K562 (cell line): ENCODE measurements at regions not wholly inside any gene's neighbourhood (a gene's known extent, or its start where the extent isn't known, plus 50 kb on each side); places are given as distances from the start of the nearest gene placed in this dataset.

ENCODE experiments used
- ATAC-seq: fragments of 200-7000 bp; cut with Tn5 transposase; 3 replicates; pipeline ENCODE4 v1.9.1; 2020; ENCODE audit warnings: moderate library complexity
- BruUV-seq: library from RNA; stranded (reverse); fragments of 400-500 nt; replicated peaks from 2 replicates; lab custom pipeline; 2021; lab: Mats Ljungman, UMichigan
- CTCF ChIA-PET: fragments of 300-600 bp; formaldehyde crosslinking; extraction: SDS; loops from one replicate; lab custom pipeline; 2021; ENCODE audit warnings: low intra/inter-chr PET ratio; lab: Yijun Ruan, JAX
- POLR2A ChIA-PET: fragments of 300-600, 350-650 bp; sonication (Branson Sonifier 250); formaldehyde crosslinking; extraction: SDS; loops from one replicate; lab custom pipeline; 2021; ENCODE audit warnings: antibody characterized with exemption, inconsistent platforms; lab: Yijun Ruan, JAX
- DNase-seq, 4 experiments: peaks; one replicate each; pipeline versions ENCODE4 v3.0.0 to v3.0.0-alpha.2; 2011 to 2018; ENCODE audit warnings: low spot score in 3 of 4, mixed read lengths in 3 of 4; ENCODE audit errors: extremely low read depth in 1 of 4
- FAIRE-seq: peaks from 2 replicates; lab custom pipeline; 2011; peaks lifted over from hg19 to GRCh38; lab: Jason Lieb, UNC
- H2AFZ ChIP-seq: 2 replicates; pipeline ENCODE4 v1.6.0; 2011; ENCODE audit warnings: low read depth, low read length, control low read depth, inconsistent platforms
- H3K27ac ChIP-seq: fragments of 200-600 bp; 3 replicates; pipeline ENCODE4 v1.8.0; 2011; ENCODE audit warnings: low read depth, mild to moderate bottlenecking, control low read depth, inconsistent platforms, low read length, moderate library complexity, mixed read lengths; ENCODE audit errors: extremely low read depth
- H3K27me3 ChIP-seq, 2 experiments: fragments of 300-600 bp in 1 of 2; 2 replicates in 1 of 2; 3 replicates in 1 of 2; pipeline versions ENCODE4 v1.6.0 to v1.8.0; 2011; ENCODE audit warnings: inconsistent platforms in 2 of 2, low read length in 2 of 2, mild to moderate bottlenecking in 1 of 2, mixed read lengths in 1 of 2, moderate library complexity in 1 of 2; ENCODE audit not compliant: control insufficient read depth in 2 of 2, insufficient read depth in 2 of 2
- H3K36me3 ChIP-seq: fragments of 300-600 bp; 3 replicates; pipeline ENCODE4 v1.8.0; 2011; ENCODE audit warnings: mild to moderate bottlenecking, low read length, inconsistent platforms; ENCODE audit not compliant: control insufficient read depth, insufficient read depth
- H3K4me1 ChIP-seq, 2 experiments: fragments of 200-600 bp in 1 of 2; replicated peaks in 1 of 2; 2 replicates in 1 of 2; 3 replicates in 1 of 2; pipeline versions ENCODE4 v1.5.1 to v1.8.0; 2011; ENCODE audit warnings: inconsistent platforms in 2 of 2, low read length in 2 of 2, mild to moderate bottlenecking in 1 of 2, mixed read lengths in 1 of 2, moderate library complexity in 1 of 2; ENCODE audit not compliant: control insufficient read depth in 2 of 2, insufficient read depth in 2 of 2
- H3K4me2 ChIP-seq: 2 replicates; pipeline ENCODE4 v1.6.1; 2011; ENCODE audit warnings: low read length, control low read depth, inconsistent platforms, mixed read lengths; ENCODE audit not compliant: insufficient read depth
- H3K4me3 ChIP-seq: fragments of 200-600 bp; sonication (generic), shearing (Covaris generic); 2 replicates; pipeline ENCODE4 v1.5.1; 2016; ENCODE audit warnings: control low read depth, inconsistent platforms
- H3K79me2 ChIP-seq: fragments of 200-600 bp; 3 replicates; pipeline ENCODE4 v1.8.0; 2011; ENCODE audit warnings: low read length, inconsistent platforms; ENCODE audit not compliant: control insufficient read depth, insufficient read depth
- H3K9ac ChIP-seq, 2 experiments: 2 replicates each; pipeline versions ENCODE4 v1.6.0 to v1.6.1; 2011; ENCODE audit warnings: low read depth in 2 of 2, low read length in 2 of 2, control low read depth in 1 of 2, inconsistent platforms in 1 of 2, mild to moderate bottlenecking in 1 of 2, mixed read lengths in 1 of 2; ENCODE audit not compliant: insufficient read depth in 1 of 2
- H3K9me1 ChIP-seq: one replicate; pipeline ENCODE4 v1.6.0; 2011; ENCODE audit warnings: inconsistent platforms, mild to moderate bottlenecking, low read length, moderate library complexity; ENCODE audit not compliant: control insufficient read depth, insufficient read depth
- H3K9me3 ChIP-seq: replicated peaks from 2 replicates; pipeline ENCODE4 v1.5.1; 2011; ENCODE audit warnings: low read depth, low read length, inconsistent platforms; ENCODE audit not compliant: control insufficient read depth, insufficient read depth
- H4K20me1 ChIP-seq: replicated peaks from 2 replicates; pipeline ENCODE4 v1.6.1; 2011; ENCODE audit warnings: low read length, inconsistent platforms, mixed read lengths; ENCODE audit not compliant: control insufficient read depth, insufficient read depth
- ATF2 ChIP-seq: sonication (generic); formaldehyde crosslinking; IDR thresholded peaks from 2 replicates; pipeline ENCODE4 v1.8.1; 2022; ENCODE audit warnings: missing genetic modification reagents
- CBX8 ChIP-seq: fragments of 200-600 bp; sonication (generic); IDR thresholded peaks from 2 replicates; pipeline ENCODE4 v1.6.1; 2012; ENCODE audit warnings: borderline replicate concordance, mixed run types, low read depth, mild to moderate bottlenecking, moderate library complexity, mixed read lengths, low read length, control low read depth, inconsistent platforms; ENCODE audit not compliant: poor library complexity, severe bottlenecking; ENCODE audit errors: extremely low read depth
- CREB3 ChIP-seq: fragments of 450-650 bp; conservative IDR thresholded peaks from 2 replicates; pipeline ENCODE4 v1.6.1; 2016; ENCODE audit warnings: missing genetic modification characterization, low read depth, mild to moderate bottlenecking, missing compliant biosample characterization, moderate library complexity
- CREB5 ChIP-seq: fragments of 250-450 bp; sonication (Bioruptor Pico); IDR thresholded peaks from 2 replicates; pipeline ENCODE4 v1.5.0; 2020; ENCODE audit warnings: mild to moderate bottlenecking
- GABPB1 ChIP-seq: sonication (generic); formaldehyde crosslinking; IDR thresholded peaks from 2 replicates; pipeline ENCODE4 v1.8.0; 2022; ENCODE audit warnings: mild to moderate bottlenecking, missing genetic modification reagents
- HCFC1 ChIP-seq: IDR thresholded peaks from 2 replicates; pipeline ENCODE4 v1.6.1; 2012; ENCODE audit warnings: low read depth, low read length, improper control_type of control experiment
- JUN ChIP-seq, 2 experiments: sonication (generic) in 1 of 2; formaldehyde crosslinking in 1 of 2; IDR thresholded peaks; 2 replicates each; pipeline versions ENCODE4 v1.6.1 to v1.8.0; 2012 to 2022; ENCODE audit warnings: borderline replicate concordance in 2 of 2, mild to moderate bottlenecking in 2 of 2, improper control_type of control experiment in 1 of 2, low read depth in 1 of 2, low read length in 1 of 2, missing genetic modification reagents in 1 of 2
- NFIX ChIP-seq: fragments of 250-450 bp; sonication (Bioruptor Pico); IDR thresholded peaks from 2 replicates; pipeline ENCODE4 v1.4.0; 2020; ENCODE audit warnings: low read depth, mild to moderate bottlenecking, moderate library complexity
- NFXL1 ChIP-seq: fragments of 450-650 bp; formaldehyde crosslinking; IDR thresholded peaks from 2 replicates; pipeline ENCODE4 v1.4.0; 2021; ENCODE audit warnings: mild to moderate bottlenecking
- PBX2 ChIP-seq, 2 experiments: IDR thresholded peaks in 1 of 2; conservative IDR thresholded peaks in 1 of 2; 2 replicates each; pipeline ENCODE4 v1.6.1; 2016; ENCODE audit warnings: low read depth in 2 of 2, mild to moderate bottlenecking in 1 of 2, missing compliant biosample characterization in 1 of 2, missing genetic modification characterization in 1 of 2, moderate library complexity in 1 of 2
- RBM17 ChIP-seq: fragments of 200-400 bp; formaldehyde crosslinking; IDR thresholded peaks from 2 replicates; pipeline ENCODE4 v1.6.1; 2017; ENCODE audit warnings: low read depth, mild to moderate bottlenecking, low read length, borderline replicate concordance
- RBM39 ChIP-seq: fragments of 200-400 bp; formaldehyde crosslinking; optimal IDR thresholded peaks from 2 replicates; pipeline ENCODE3; 2018; ENCODE audit warnings: low read depth, low read length
- RCOR1 ChIP-seq, 2 experiments: IDR thresholded peaks; 2 replicates each; pipeline ENCODE4 v1.6.1; 2012; ENCODE audit warnings: low read depth in 2 of 2, low read length in 2 of 2, borderline replicate concordance in 1 of 2, improper control_type of control experiment in 1 of 2
- SRSF7 ChIP-seq: fragments of 200-400 bp; formaldehyde crosslinking; optimal IDR thresholded peaks from 2 replicates; pipeline ENCODE3; 2017; ENCODE audit warnings: mild to moderate bottlenecking, low read depth, low read length
- TAF9B ChIP-seq: fragments of 450-650 bp; IDR thresholded peaks from 2 replicates; pipeline ENCODE4 v1.6.1; 2018; ENCODE audit warnings: mild to moderate bottlenecking; ENCODE audit not compliant: partially characterized antibody
- ZNF140 ChIP-seq: fragments of 250-450 bp; sonication (Bioruptor Pico); IDR thresholded peaks from 2 replicates; pipeline ENCODE4 v1.8.0; 2021; ENCODE audit warnings: moderate library complexity, mild to moderate bottlenecking, inconsistent platforms
- WGBS: fragments of 100-300 bp; shearing (Covaris generic); methylation state at CpG from one replicate; pipeline ENCODE4 v1.1.6; 2016; ENCODE audit warnings: low coverage, mixed read lengths; ENCODE audit not compliant: insufficient coverage; ENCODE audit errors: missing lambda C conversion rate; 5-methylcytosine and 5-hydroxymethylcytosine counted together
- in situ Hi-C: fragments of 300-500 bp; cut with MboI; formaldehyde crosslinking; loops from 4 replicates; pipeline ENCODE4 v1.15.0; 2018; ENCODE audit warnings: inconsistent platforms, mixed read lengths
- intact Hi-C: fragments of 100-400 bp; cut with micrococcal nuclease; formaldehyde crosslinking; loops from 2 replicates; pipeline ENCODE4 v1.14.2; 2022

- H3K27ac ChIP-seq, result no peak overlapping the region
- H3K27me3 ChIP-seq, result no peaks in the 10 kb centered on the region
- no peak overlapping the region for H3K4me2 ChIP-seq
- no TSS peak for BruUV-seq
- H2AFZ ChIP-seq, result no peak overlapping the region
- no peaks in the 10 kb centered on the region for H3K9me3 ChIP-seq
- H3K4me1 ChIP-seq, result no peaks in the 10 kb centered on the region
- in situ Hi-C loops, result no loop called here
- no peak for FAIRE-seq
- ATAC-seq, result no peak
- intact Hi-C loops, result no loop called here
- H3K4me3 ChIP-seq, result no peak overlapping the region
- CTCF ChIA-PET, result no interaction called here
- H3K9me1 ChIP-seq, result no peaks in the 10 kb centered on the region
- POLR2A ChIA-PET, result no interaction called here
- no peaks in the 10 kb centered on the region for H3K36me3 ChIP-seq
- no peaks in the 10 kb centered on the region for H4K20me1 ChIP-seq
- no peak overlapping the region for H3K9ac ChIP-seq
- no peaks in the 10 kb centered on the region for H3K79me2 ChIP-seq
- DNase-seq, result no peak
- WGBS, result 5% methylated on average over 2 of the region's 2 CpGs
- TF ChIP-seq NFIX (CRISPR knock-in tag) (no peak), RCOR1 (IDR thresholded peaks at IDR 0.05; ENCODE audit: borderline replicate concordance in 1 of 2, low read depth in 2 of 2, low read length in 2 of 2) (no peak), CBX8 (no peak), GABPB1 (no peak), RBM17 (no peak), ATF2 (CRISPR knock-in tag) (no peak), CREB5 (no peak), NFXL1 (CRISPR knock-in tag) (no peak), CREB3 (no peak), SRSF7 (no peak), JUN (IDR thresholded peaks at IDR 0.05; ENCODE audit: borderline replicate concordance, low read depth, low read length) (no peak), JUN (CRISPR knock-in tag; IDR thresholded peaks at IDR 0.05; ENCODE audit: borderline replicate concordance) (no peak), RBM39 (no peak), PBX2 (CRISPR knock-in tag; IDR thresholded peaks at IDR 0.05; ENCODE audit: low read depth) (no peak), PBX2 (tag; conservative IDR thresholded peaks at IDR 0.05; ENCODE audit: low read depth) (no peak), TAF9B (no peak), ZNF140 (no peak), HCFC1 (no peak)
Observed at GRCh38 chr10:108801220-108801619, 1122.1 kb downstream of the XPNPEP1 start.
